WI38 (cell line): ENCODE measurements at regions not wholly inside any gene's neighbourhood (a gene's known extent, or its start where the extent isn't known, plus 50 kb on each side); places are given as distances from the start of the nearest gene placed in this dataset.

Experiments
- H3K4me3 ChIP-seq: 2 replicates; pipeline ENCODE4 v1.5.1; 2011; ENCODE audit warnings: low read depth, mild to moderate bottlenecking, control low read depth, low read length
- TF ChIP-seq, protein P1 (sequence below): IDR thresholded peaks from 2 replicates; pipeline ENCODE4 v1.5.1; 2012; ENCODE audit warnings: low read depth, mild to moderate bottlenecking, control low read depth, low read length

- H3K4me3 ChIP-seq = no peak overlapping the region
- TF ChIP-seq, protein P1, sequence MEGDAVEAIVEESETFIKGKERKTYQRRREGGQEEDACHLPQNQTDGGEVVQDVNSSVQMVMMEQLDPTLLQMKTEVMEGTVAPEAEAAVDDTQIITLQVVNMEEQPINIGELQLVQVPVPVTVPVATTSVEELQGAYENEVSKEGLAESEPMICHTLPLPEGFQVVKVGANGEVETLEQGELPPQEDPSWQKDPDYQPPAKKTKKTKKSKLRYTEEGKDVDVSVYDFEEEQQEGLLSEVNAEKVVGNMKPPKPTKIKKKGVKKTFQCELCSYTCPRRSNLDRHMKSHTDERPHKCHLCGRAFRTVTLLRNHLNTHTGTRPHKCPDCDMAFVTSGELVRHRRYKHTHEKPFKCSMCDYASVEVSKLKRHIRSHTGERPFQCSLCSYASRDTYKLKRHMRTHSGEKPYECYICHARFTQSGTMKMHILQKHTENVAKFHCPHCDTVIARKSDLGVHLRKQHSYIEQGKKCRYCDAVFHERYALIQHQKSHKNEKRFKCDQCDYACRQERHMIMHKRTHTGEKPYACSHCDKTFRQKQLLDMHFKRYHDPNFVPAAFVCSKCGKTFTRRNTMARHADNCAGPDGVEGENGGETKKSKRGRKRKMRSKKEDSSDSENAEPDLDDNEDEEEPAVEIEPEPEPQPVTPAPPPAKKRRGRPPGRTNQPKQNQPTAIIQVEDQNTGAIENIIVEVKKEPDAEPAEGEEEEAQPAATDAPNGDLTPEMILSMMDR = no peak
Measured at GRCh38 chr1:79547514-79547913, 541.0 kb upstream of the ADGRL4 start.

DNA sequence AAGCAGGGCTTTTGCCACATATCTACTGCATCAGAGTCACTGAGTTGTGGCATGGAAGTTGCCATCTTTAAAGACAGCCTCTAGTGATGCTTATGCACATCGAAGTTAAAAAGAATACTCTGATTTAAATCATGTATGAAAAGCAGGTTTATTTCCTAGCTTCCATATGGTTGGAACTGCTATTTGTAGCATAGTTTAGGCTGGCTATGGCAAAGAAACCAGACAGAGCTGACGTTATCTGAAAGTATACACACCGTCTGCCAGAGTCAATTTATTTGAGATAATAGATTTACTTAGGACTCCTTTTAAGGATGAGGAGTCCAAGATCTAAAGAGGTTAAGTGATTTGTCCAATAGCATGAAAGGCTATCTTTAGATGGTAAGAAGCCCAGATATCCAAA, 536.9 kb upstream of the ADGRL4 start:
- TF ChIP-seq, protein P1 = no peak
- no peak overlapping the region for H3K4me3 ChIP-seq

- no peak overlapping the region for H3K4me3 ChIP-seq
- TF ChIP-seq, protein P1 = no peak
Measured at GRCh38 chr1:79539001-79539400, 532.5 kb upstream of the ADGRL4 start.

- TF ChIP-seq, protein P1 = no peak
- H3K4me3 ChIP-seq = no peak overlapping the region
Measured at GRCh38 chr1:79532555-79532954, 526.0 kb upstream of the ADGRL4 start.

GRCh38 chr1:79531790-79532189, 525.3 kb upstream of the ADGRL4 start:
- H3K4me3 ChIP-seq = no peak overlapping the region
- TF ChIP-seq, protein P1 = no peak

DNA sequence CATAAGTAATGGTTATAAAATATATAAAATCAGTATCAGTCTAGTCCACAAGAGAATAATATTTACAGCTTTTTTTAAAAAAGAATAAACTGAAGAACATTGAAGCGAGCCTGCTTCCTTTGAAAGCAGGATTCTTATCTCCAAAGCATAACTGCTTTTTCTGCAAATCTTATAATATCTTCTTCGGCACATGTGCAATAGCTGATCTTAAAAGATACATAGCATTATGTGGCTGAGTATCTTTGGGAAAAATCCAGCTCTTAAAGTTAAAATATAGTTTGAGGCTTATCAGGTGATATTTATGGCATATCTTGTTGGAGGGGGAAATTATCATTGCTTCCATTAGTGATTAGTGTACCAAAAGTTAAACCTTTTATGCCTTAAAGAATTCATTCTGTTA, 523.9 kb upstream of the ADGRL4 start:
- no peak overlapping the region for H3K4me3 ChIP-seq

GRCh38 chr1:79530055-79530454, 523.5 kb upstream of the ADGRL4 start:
- no peak overlapping the region for H3K4me3 ChIP-seq
- TF ChIP-seq, protein P1 = no peak

More for the DNA sequence above, 523.9 kb upstream of the ADGRL4 start:
- TF ChIP-seq, protein P1 = no peak
